GM12878 (cell line): ENCODE measurements at regions not wholly inside any gene's neighbourhood (a gene's known extent, or its start where the extent isn't known, plus 50 kb on each side); places are given as distances from the start of the nearest gene placed in this dataset.

Experiments used
- ATAC-seq: fragments of 200-7000 bp; cut with Tn5 transposase; 3 replicates; pipeline ENCODE4 v1.9.1; 2020; ENCODE audit warnings: mild to moderate bottlenecking, moderate library complexity
- BruUV-seq: library from RNA; stranded (reverse); fragments of 400-500 nt; replicated peaks from 2 replicates; lab custom pipeline; 2021; lab: Mats Ljungman, UMichigan
- CTCF ChIA-PET: fragments of 300-600 bp; sonication (Branson Sonifier 250); formaldehyde crosslinking; extraction: SDS; loops from one replicate; lab custom pipeline; 2021; ENCODE audit warnings: inconsistent platforms; lab: Yijun Ruan, JAX
- POLR2A ChIA-PET: fragments of 350-600 bp; formaldehyde crosslinking; extraction: SDS; loops from one replicate; lab custom pipeline; 2021; ENCODE audit warnings: inconsistent platforms; lab: Charles Lee
- RAD21 ChIA-PET: fragments of 300-600 bp; sonication (Branson Sonifier 250); formaldehyde crosslinking; loops from one replicate; lab custom pipeline; 2023; ENCODE audit warnings: antibody characterized with exemption; ENCODE audit not compliant: unreplicated experiment; lab: Charles Lee
- SMC1A ChIA-PET: fragments of 300-600 bp; sonication (Branson Sonifier 250); formaldehyde crosslinking; loops from one replicate; lab custom pipeline; 2023; ENCODE audit not compliant: unreplicated experiment, uncharacterized antibody; lab: Charles Lee
- DNase-seq: peaks from one replicate; pipeline ENCODE4 v3.0.0-alpha.2; 2011; ENCODE audit warnings: low read depth, low spot score
- FAIRE-seq: peaks from 3 replicates; lab custom pipeline; 2011; peaks lifted over from hg19 to GRCh38; lab: Jason Lieb, UNC
- H2AFZ ChIP-seq: 2 replicates; pipeline ENCODE4 v1.6.0; 2011; ENCODE audit warnings: low read depth, low read length, control low read depth; ENCODE audit not compliant: control insufficient read depth
- H3K27ac ChIP-seq: 2 replicates; pipeline ENCODE4 v1.5.1; 2011; ENCODE audit warnings: control low read depth; ENCODE audit not compliant: control insufficient read depth, insufficient read depth
- H3K27me3 ChIP-seq, 2 experiments: replicated peaks in 1 of 2; 2 replicates each; pipeline versions ENCODE4 v1.6.0 to v1.6.1; 2011; ENCODE audit warnings: low read length in 1 of 2; ENCODE audit not compliant: control insufficient read depth in 2 of 2, insufficient read depth in 2 of 2
- H3K36me3 ChIP-seq, 2 experiments: 2 replicates each; pipeline ENCODE4 v1.5.1; 2011; ENCODE audit warnings: low read length in 1 of 2; ENCODE audit not compliant: control insufficient read depth in 2 of 2, insufficient read depth in 2 of 2
- H3K4me1 ChIP-seq: 2 replicates; pipeline ENCODE4 v1.6.1; 2011; ENCODE audit warnings: mild to moderate bottlenecking, low read length, moderate library complexity, mixed read lengths; ENCODE audit not compliant: control insufficient read depth, insufficient read depth
- H3K4me2 ChIP-seq: 2 replicates; pipeline ENCODE4 v1.6.0; 2011; ENCODE audit warnings: control low read depth; ENCODE audit not compliant: control insufficient read depth, insufficient read depth
- H3K4me3 ChIP-seq: fragments of 200-600 bp; sonication (generic); 2 replicates; pipeline ENCODE4 v1.5.1; 2016
- H3K79me2 ChIP-seq: 2 replicates; pipeline ENCODE4 v1.6.0; 2011; ENCODE audit warnings: low read length; ENCODE audit not compliant: control insufficient read depth, insufficient read depth
- H3K9ac ChIP-seq: 2 replicates; pipeline ENCODE4 v1.8.0; 2011; ENCODE audit warnings: low read length, control low read depth, mixed read lengths; ENCODE audit not compliant: control insufficient read depth, insufficient read depth
- H3K9me3 ChIP-seq: replicated peaks from 3 replicates; pipeline ENCODE4 v1.5.1; 2011; ENCODE audit warnings: mild to moderate bottlenecking, low read length; ENCODE audit not compliant: control insufficient read depth, insufficient read depth
- H4K20me1 ChIP-seq: 2 replicates; pipeline ENCODE4 v1.6.0; 2011; ENCODE audit not compliant: control insufficient read depth, insufficient read depth
- ATF7 ChIP-seq: fragments of 450-650 bp; IDR thresholded peaks from 2 replicates; pipeline ENCODE4 v1.6.1; 2016; ENCODE audit warnings: low read depth, mild to moderate bottlenecking
- BRCA1 ChIP-seq: IDR thresholded peaks from 2 replicates; pipeline ENCODE4 v1.6.1; 2011; ENCODE audit warnings: low read depth, low read length, improper control_type of control experiment
- HDGF ChIP-seq: fragments of 450-650 bp; IDR thresholded peaks from 2 replicates; pipeline ENCODE4 v1.6.1; 2016; ENCODE audit warnings: antibody characterized with exemption
- IRF4 ChIP-seq: IDR thresholded peaks from 2 replicates; pipeline ENCODE4 v1.6.1; 2011; ENCODE audit warnings: low read depth, low read length
- JUNB ChIP-seq: IDR thresholded peaks from 2 replicates; pipeline ENCODE4 v1.6.1; 2016; ENCODE audit warnings: antibody characterized with exemption, mild to moderate bottlenecking
- SMAD1 ChIP-seq: fragments of 450-650 bp; IDR thresholded peaks from 2 replicates; pipeline ENCODE4 v1.6.1; 2018; ENCODE audit warnings: mild to moderate bottlenecking, low read depth; ENCODE audit not compliant: partially characterized antibody
- SRF ChIP-seq, 2 experiments: IDR thresholded peaks; 2 replicates each; pipeline ENCODE4 v1.6.1; 2011; ENCODE audit warnings: low read depth in 2 of 2, low read length in 2 of 2, mild to moderate bottlenecking in 1 of 2, moderate library complexity in 1 of 2
- TBL1XR1 ChIP-seq: IDR thresholded peaks from 2 replicates; pipeline ENCODE4 v1.6.1; 2012; ENCODE audit warnings: low read depth, low read length, improper control_type of control experiment
- YY1 ChIP-seq: IDR thresholded peaks from 2 replicates; pipeline ENCODE4 v1.6.1; 2011; ENCODE audit warnings: low read depth, mild to moderate bottlenecking, low read length
- ZNF384 ChIP-seq: IDR thresholded peaks from 2 replicates; pipeline ENCODE4 v1.6.1; 2012; ENCODE audit warnings: low read depth, mild to moderate bottlenecking, low read length, improper control_type of control experiment, borderline replicate concordance
- ZSCAN29 ChIP-seq: fragments of 450-650 bp; IDR thresholded peaks from 2 replicates; pipeline ENCODE4 v1.6.1; 2017; ENCODE audit warnings: mild to moderate bottlenecking, moderate library complexity
- WGBS: methylation state at CpG from one replicate; pipeline ENCODE4 v1.1.6; 2016; ENCODE audit warnings: low lambda C conversion rate; ENCODE audit not compliant: insufficient replicate concordance, insufficient coverage; ENCODE audit errors: missing lambda C conversion rate; 5-methylcytosine and 5-hydroxymethylcytosine counted together
- in situ Hi-C: fragments of 300-500 bp; cut with MboI; formaldehyde crosslinking; loops from 9 replicates; pipeline ENCODE4 v1.14.3; 2018; ENCODE audit warnings: mixed read lengths
- intact Hi-C: fragments of 100-400 bp; cut with micrococcal nuclease; formaldehyde crosslinking; loops from one replicate; pipeline ENCODE4 v1.14.2; 2022; ENCODE audit not compliant: unreplicated experiment
- TF ChIP-seq, protein P1 (sequence below), 3 experiments: IDR thresholded peaks in 2 of 3; conservative IDR thresholded peaks in 1 of 3; 2 replicates each; pipeline ENCODE4 v1.5.1; 2011; ENCODE audit warnings: low read depth in 3 of 3, low read length in 3 of 3, mild to moderate bottlenecking in 3 of 3, control low read depth in 2 of 3, moderate library complexity in 2 of 3, inconsistent platforms in 1 of 3, mixed read lengths in 1 of 3; ENCODE audit not compliant: control insufficient read depth in 2 of 3, insufficient read depth in 1 of 3; ENCODE audit errors: extremely low read depth in 1 of 3

DNA sequence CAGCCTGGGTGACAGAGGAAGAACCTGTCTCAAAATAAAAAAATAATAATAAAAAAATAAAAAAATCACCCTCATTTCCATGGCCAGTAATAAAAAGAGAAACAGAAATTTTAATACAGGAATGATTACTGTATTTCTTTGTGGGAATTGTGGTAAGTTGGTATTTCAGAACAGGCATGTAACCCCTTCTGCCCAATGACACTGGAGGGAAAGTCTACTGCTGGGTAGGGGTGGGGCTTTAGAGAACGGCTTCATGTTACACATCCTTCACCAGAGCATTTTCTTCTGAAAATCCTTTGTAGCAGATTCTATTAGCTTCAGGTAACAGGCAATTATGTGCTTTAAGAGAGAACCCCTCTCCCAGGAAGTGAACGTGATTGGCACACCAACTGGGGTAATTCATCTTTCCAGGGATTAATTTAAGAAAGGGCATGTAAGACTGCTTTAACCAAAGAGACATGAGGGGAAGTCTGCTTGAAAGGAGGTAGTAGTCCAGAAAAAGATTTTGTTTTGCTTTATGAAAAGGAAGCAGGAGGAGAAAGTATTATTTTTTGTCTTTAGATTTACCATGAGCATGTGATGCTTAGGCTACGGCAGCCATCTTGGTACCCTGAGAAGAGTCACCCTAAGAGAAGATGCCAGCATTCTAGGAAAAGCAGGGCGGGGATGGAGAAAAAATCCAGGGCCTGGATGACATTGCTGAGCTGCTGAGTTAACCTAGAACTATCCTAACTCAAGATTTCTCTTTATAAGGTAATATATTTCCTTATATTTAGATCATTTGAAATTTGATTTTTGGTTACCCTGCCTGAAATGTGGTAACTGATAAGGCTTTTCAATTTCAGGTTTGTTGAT, 57.7 kb upstream of the DPT start:
- in situ Hi-C loops (no loop called here), intact Hi-C loops (no loop called here)
- no peak for ATAC-seq
- H3K36me3 ChIP-seq = no peaks in the 10 kb centered on the region
- ChIA-PET SMC1A (interaction anchor here (1.6 kb wide), 1 partner anchor 323 kb away, joined by 3 read pairs; no protein-coding TSS in a partner anchor), CTCF (interaction anchor here (0.6 kb wide), 1 partner anchor 28 kb away, joined by 3 read pairs; no protein-coding TSS in a partner anchor), POLR2A (no interaction called here), RAD21 (no interaction called here)
- H3K9me3 ChIP-seq = no peaks in the 10 kb centered on the region
- TF ChIP-seq ZNF384 (no peak), YY1 (0 out of 2 replicates have a peak, but pooled peaks have one; percentile 10)
- H3K4me3 ChIP-seq = no peak overlapping the region
- 10% methylated on average over 4 of the region's 4 CpGs for WGBS
- DNase-seq = no peak
- H3K4me1 ChIP-seq = no peaks in the 10 kb centered on the region
- no peaks in the 10 kb centered on the region for H4K20me1 ChIP-seq
- BruUV-seq = no TSS peak
- H3K9ac ChIP-seq = no peak overlapping the region
- no peaks in the 10 kb centered on the region for H3K79me2 ChIP-seq
- no peak overlapping the region for H3K4me2 ChIP-seq
- no peak overlapping the region for H3K27ac ChIP-seq
- FAIRE-seq = no peak
- no peaks in the 10 kb centered on the region; a peak in 1 of 4 replicates for H3K27me3 ChIP-seq
- H2AFZ ChIP-seq = no peak overlapping the region

DNA sequence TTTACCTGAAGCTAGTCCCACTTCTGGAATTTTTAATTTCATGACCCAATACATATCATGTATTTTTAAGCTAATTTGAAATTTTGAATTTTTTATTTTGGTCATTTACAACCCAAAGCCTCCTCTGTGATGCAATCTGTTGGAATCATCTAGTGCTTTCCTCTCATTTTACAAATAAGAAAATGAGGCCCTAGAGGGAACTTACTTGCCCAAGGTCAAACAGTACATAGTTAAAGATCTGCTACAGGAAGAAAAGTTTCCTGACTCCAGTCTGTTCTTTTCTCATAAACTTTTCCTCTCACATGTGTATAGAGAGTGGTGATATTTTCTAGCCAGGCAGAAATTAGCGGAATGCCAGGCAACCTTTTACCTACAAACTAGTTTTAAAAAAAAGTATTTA, 59.3 kb upstream of the DPT start:
- ChIA-PET RAD21 (interaction anchor here (1.0 kb wide), 1 partner anchor 17 kb away, joined by 3 read pairs; no protein-coding TSS in a partner anchor), SMC1A (interaction anchor here (0.9 to 1.6 kb wide), 2 partner anchors 17 to 321 kb away, joined by 3 read pairs; no protein-coding TSS in a partner anchor), CTCF (interaction anchor here (0.6 to 1.2 kb wide), 3 partner anchors 14 to 321 kb away, joined by 3 to 4 read pairs (median 3); no protein-coding TSS in a partner anchor), POLR2A (no interaction called here)
- WGBS = 36% methylated on average over 1 of the region's 1 CpG
- no peaks in the 10 kb centered on the region for H3K9me3 ChIP-seq
- no peak overlapping the region for H3K27ac ChIP-seq
- H3K36me3 ChIP-seq = no peaks in the 10 kb centered on the region
- no peak overlapping the region for H3K4me3 ChIP-seq
- DNase-seq = no peak
- no peaks in the 10 kb centered on the region for H4K20me1 ChIP-seq
- FAIRE-seq = no peak
- TF ChIP-seq BRCA1 (no peak), TBL1XR1 (no peak), IRF4 (no peak), ZSCAN29 (no peak), ATF7 (no peak), SMAD1 (no peak), JUNB (no peak), SRF (IDR thresholded peaks at IDR 0.05; ENCODE audit: low read depth in 2 of 2, low read length in 2 of 2) (no peak), HDGF (no peak)
- TF ChIP-seq, protein P1, sequence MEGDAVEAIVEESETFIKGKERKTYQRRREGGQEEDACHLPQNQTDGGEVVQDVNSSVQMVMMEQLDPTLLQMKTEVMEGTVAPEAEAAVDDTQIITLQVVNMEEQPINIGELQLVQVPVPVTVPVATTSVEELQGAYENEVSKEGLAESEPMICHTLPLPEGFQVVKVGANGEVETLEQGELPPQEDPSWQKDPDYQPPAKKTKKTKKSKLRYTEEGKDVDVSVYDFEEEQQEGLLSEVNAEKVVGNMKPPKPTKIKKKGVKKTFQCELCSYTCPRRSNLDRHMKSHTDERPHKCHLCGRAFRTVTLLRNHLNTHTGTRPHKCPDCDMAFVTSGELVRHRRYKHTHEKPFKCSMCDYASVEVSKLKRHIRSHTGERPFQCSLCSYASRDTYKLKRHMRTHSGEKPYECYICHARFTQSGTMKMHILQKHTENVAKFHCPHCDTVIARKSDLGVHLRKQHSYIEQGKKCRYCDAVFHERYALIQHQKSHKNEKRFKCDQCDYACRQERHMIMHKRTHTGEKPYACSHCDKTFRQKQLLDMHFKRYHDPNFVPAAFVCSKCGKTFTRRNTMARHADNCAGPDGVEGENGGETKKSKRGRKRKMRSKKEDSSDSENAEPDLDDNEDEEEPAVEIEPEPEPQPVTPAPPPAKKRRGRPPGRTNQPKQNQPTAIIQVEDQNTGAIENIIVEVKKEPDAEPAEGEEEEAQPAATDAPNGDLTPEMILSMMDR (IDR thresholded peaks at IDR 0.05 in 2 of 3, conservative IDR thresholded peaks at IDR 0.05 in 1 of 3; ENCODE audit: control insufficient read depth in 2 of 3, extremely low read depth in 1 of 3, insufficient read depth in 1 of 3, low read depth in 3 of 3, low read length in 3 of 3) = no peak
- no TSS peak for BruUV-seq
- H3K9ac ChIP-seq = no peak overlapping the region
- intact Hi-C loops = no loop called here
- in situ Hi-C loops = no loop called here
- no peaks in the 10 kb centered on the region for H3K4me1 ChIP-seq
- H3K79me2 ChIP-seq = no peaks in the 10 kb centered on the region
- no peak for ATAC-seq
- no peak overlapping the region for H2AFZ ChIP-seq
- no peak overlapping the region for H3K4me2 ChIP-seq
- H3K27me3 ChIP-seq = no peaks in the 10 kb centered on the region; a peak in 1 of 4 replicates
